ENCODE measurements at regions not wholly inside any gene's neighbourhood (a gene's known extent, or its start where the extent isn't known, plus 50 kb on each side); places are given as distances from the start of the nearest gene placed in this dataset.
"Not testable (repeated sequence)": the region's sequence is repeated elsewhere in the genome, so short reads cannot be mapped to it uniquely, and the experiment has no call there.

GRCh38 chr16:76612497-76612896 is 335.3 kb downstream of the CNTNAP4 start:
- no peak for DNase-seq (ENCODE audit: low spot score)

DNA sequence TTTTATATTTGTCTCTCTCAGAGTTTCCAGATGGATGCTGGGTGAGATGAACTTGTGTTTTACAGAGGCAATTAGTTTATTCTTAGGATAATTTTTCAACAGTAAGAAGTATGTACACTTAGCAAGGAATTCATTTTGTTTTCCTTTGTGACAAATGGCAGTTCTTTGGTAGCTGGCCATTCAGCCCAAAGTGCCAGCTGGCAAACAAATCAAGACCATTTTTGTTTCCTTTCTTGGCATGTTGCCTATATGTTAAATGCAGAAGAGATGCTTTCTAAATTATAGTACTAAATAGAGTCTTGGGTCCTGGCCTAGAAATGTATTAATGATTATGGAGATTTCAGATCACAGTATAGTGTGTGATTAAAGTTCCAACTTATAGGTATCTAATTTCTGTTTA is 337.1 kb downstream of the CNTNAP4 start:
- no peak for DNase-seq (ENCODE audit: low spot score)

GRCh38 chr16:76622876-76623275 is 345.7 kb downstream of the CNTNAP4 start:
- no peak for DNase-seq (ENCODE audit: low spot score)

GRCh38 chr16:76634847-76635697 is 357.9 kb downstream of the CNTNAP4 start:
- no peak for DNase-seq (ENCODE audit: low spot score)

DNA sequence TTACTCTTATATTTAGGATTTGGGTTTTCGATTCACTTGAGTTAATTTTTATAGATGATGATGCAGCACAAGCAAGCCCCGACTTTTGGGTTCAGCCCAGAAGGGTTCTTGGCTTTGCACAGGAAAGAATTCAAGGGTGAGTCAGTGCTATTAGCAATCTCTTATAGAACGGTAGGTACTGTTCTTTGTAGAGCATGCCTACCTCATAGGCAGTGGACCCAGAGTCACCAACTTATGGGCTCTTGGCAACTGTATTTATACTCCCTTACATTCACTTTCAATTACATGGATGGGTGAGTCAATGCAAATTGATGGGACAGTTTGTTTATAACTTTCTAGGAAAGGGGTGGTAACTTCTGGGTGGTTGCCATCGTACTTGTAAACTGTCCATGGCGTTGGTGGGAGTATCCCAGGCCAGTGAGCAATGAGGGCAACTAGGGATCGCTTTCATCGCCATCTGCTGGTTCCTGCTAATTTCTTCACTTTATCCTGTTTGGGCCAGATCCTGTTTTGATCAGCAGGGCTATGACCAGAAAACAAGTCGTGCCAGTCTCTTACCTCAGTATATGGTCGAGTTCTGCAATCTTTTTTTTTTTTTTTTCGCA is 362.6 kb downstream of the CNTNAP4 start:
- DNase-seq (ENCODE audit: low spot score): peak; percentile 6

DNA sequence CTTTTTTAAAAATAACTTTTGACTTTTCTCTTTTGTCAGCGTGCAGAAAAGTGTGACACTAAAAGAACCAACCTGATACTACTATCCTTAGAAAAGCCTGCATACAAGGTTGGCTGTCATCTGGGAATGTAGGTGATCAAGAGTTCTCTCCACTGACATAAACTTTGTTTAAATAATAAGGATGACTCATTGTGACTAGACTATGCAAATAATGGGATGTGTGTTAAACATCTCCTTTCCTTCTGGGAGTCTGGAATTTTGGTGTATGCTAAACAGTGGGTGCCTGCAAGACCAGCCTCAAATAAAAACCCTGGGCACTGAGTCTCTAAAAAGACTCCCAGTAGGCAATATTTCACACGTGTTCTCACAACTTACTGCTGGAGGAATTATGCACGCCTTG is 373.4 kb downstream of the CNTNAP4 start:
- peak; percentile 4 for DNase-seq (ENCODE audit: low spot score)

GRCh38 chr16:76653390-76654026 is 376.3 kb downstream of the CNTNAP4 start:
- DNase-seq (ENCODE audit: low spot score): peak; percentile 44

DNA sequence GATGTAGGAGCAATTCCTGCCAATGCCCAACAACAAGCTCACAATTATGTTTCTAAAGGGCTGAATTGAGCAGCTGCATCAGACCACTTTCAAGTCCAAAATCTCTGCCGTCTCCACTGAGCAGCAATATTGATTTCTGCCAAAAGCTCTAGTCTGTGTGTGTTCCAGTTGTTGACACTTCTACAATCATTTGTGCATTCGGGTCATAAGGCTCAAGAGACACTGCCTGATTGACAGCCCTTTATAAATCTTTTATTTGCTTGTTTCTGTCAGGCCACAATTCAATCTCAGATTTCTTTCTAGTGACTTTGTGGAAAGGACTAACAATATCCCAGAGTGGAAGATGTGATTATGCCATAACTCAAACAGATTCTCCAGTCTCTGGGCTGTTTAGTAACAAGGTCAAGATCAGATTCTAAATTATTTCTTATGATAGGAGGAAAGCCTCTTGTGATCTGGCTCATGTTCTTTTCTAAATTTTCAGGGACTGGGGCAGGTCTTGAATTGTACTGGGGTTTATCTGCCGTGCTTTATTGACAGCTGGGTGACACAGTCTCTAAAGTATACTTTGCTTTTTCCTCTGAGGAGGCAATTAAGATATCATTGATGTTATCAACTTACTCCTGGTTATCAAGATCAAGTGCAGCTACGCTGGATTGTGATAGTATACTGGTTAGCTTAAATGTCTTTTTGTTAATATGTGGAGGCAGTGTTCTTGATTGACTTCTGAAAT is 377.1 kb downstream of the CNTNAP4 start:
- no peak for DNase-seq (ENCODE audit: low spot score)

- no peak for DNase-seq (ENCODE audit: low spot score)
These were observed 379.8 kb downstream of the CNTNAP4 start for GRCh38 chr16:76656994-76657393.

DNA sequence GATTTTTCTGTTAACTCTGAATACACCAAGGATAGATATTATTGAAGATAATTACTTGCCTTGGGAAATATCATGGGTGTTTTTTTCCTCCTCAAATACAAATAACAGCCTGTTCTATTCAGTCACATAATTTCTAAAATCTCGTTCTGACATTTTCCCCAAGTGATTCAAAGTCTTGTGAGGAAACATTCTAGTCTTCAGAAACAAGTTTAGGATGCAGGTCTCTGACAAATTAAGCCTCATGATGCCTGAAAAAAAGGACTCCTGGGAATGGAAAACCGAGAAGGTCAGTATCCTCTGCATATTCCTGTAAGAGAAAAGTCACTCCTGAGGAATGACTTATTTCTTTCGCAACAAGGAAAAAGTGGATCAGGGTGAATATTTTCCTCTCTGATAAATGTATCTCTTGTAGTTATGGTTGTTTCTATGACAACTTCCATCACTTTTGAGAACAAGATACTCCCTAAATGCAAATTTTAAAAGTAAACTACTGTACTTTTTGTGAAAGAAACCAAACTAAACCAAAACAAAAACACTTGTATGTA is 384.6 kb downstream of the CNTNAP4 start:
- no peak for DNase-seq (ENCODE audit: low spot score)

GRCh38 chr16:76665571-76666275 is 388.5 kb downstream of the CNTNAP4 start:
- no peak for DNase-seq (ENCODE audit: low spot score)

- DNase-seq (ENCODE audit: low spot score): no peak
These were observed 391.1 kb downstream of the CNTNAP4 start for GRCh38 chr16:76668207-76668725.

- no peak for DNase-seq (ENCODE audit: low spot score)
These were observed 392.1 kb downstream of the CNTNAP4 start for GRCh38 chr16:76669288-76669687.

- DNase-seq (ENCODE audit: low spot score): no peak
These were observed 393.1 kb downstream of the CNTNAP4 start for GRCh38 chr16:76670125-76670857.

GRCh38 chr16:76676356-76676755 is 399.2 kb downstream of the CNTNAP4 start:
- peak; percentile 24 for DNase-seq (ENCODE audit: low spot score)

GRCh38 chr16:76681296-76681695 is 404.1 kb downstream of the CNTNAP4 start:
- DNase-seq (ENCODE audit: low spot score): no peak

GRCh38 chr16:76683051-76683450 is 405.9 kb downstream of the CNTNAP4 start:
- DNase-seq (ENCODE audit: low spot score): no peak

- no peak for DNase-seq (ENCODE audit: low spot score)
These were observed 419.7 kb downstream of the CNTNAP4 start for GRCh38 chr16:76696876-76697275.

DNA sequence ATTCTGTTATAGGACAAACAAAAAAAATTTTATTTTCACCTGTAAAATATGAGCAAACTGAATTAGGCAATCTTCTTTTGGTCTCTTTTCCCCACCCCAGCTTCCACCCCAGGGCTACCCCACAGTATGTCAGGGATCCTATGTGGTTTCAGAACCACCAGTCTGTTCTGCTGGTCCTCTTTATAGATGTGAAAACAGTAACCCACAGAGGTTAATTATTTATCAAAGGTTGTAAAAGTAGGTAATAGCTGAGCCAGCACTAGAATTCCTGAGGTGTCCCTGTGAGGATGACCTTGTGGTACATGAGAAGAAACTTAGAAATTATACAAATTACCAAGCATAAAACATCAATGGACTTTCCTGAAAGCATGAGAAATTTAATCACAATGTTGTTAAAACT is 428.7 kb downstream of the CNTNAP4 start:
- DNase-seq (ENCODE audit: low spot score): no peak

- DNase-seq (ENCODE audit: low spot score): no peak
These were observed 436.0 kb downstream of the CNTNAP4 start for GRCh38 chr16:76713191-76713590.

GRCh38 chr16:76716251-76716650 is 439.1 kb downstream of the CNTNAP4 start:
- DNase-seq (ENCODE audit: low spot score): not testable (repeated sequence)
